Stimulated activated CD8-positive, alpha-beta memory T cell treated with anti-CD3 and anti-CD28 coated beads, Interleukin-2, amount 100 ng/mL, for 48 hours (primary cell): ENCODE measurements at regions not wholly inside any gene's neighbourhood (a gene's known extent, or its start where the extent isn't known, plus 50 kb on each side); places are given as distances from the start of the nearest gene placed in this dataset.

ENCODE experiments used
- DNase-seq, 2 donors: peaks; one replicate each; pipeline ENCODE4 v3.0.0-alpha.2; 2020; ENCODE audit warnings: low read depth in 2 of 2

GRCh38 chr7:156073366-156074052 lies 261.2 kb upstream of the SHH start:
- no peak for DNase-seq

- no peak for DNase-seq
Observed at GRCh38 chr7:156071612-156072011, 259.3 kb upstream of the SHH start.

GRCh38 chr7:156069891-156070290 lies 257.6 kb upstream of the SHH start:
- DNase-seq, result no peak

- DNase-seq, result no peak
Observed at GRCh38 chr7:156067156-156067555, 254.9 kb upstream of the SHH start.

- DNase-seq, result no peak
Observed at GRCh38 chr7:156065400-156065799, 253.1 kb upstream of the SHH start.

- DNase-seq, result no peak
Observed at GRCh38 chr7:156064971-156065386, 252.7 kb upstream of the SHH start.

- no peak for DNase-seq
Observed at GRCh38 chr7:156063241-156063810, 251.1 kb upstream of the SHH start.

GRCh38 chr7:156062286-156062685 lies 250.0 kb upstream of the SHH start:
- no peak for DNase-seq

- no peak for DNase-seq
Observed at GRCh38 chr7:156061689-156062255, 249.5 kb upstream of the SHH start.

- no peak for DNase-seq
Observed at GRCh38 chr7:156060925-156061324, 248.7 kb upstream of the SHH start.

GRCh38 chr7:156059369-156059768 lies 247.1 kb upstream of the SHH start:
- DNase-seq, result no peak

- DNase-seq, result no peak
Observed at GRCh38 chr7:156058248-156058647, 246.0 kb upstream of the SHH start.

GRCh38 chr7:156056534-156056933 lies 244.3 kb upstream of the SHH start:
- no peak for DNase-seq

GRCh38 chr7:156055206-156055822 lies 243.1 kb upstream of the SHH start:
- DNase-seq, result no peak

- no peak for DNase-seq
Observed at GRCh38 chr7:156051884-156052283, 239.6 kb upstream of the SHH start.

- DNase-seq, result no peak
Observed at GRCh38 chr7:156050636-156051569, 238.6 kb upstream of the SHH start.

- no peak for DNase-seq
Observed at GRCh38 chr7:156049366-156049765, 237.1 kb upstream of the SHH start.

GRCh38 chr7:156046031-156046560 lies 233.8 kb upstream of the SHH start:
- no peak for DNase-seq

- no peak for DNase-seq
Observed at GRCh38 chr7:156043416-156044178, 231.3 kb upstream of the SHH start.

GRCh38 chr7:156041398-156041797 lies 229.1 kb upstream of the SHH start:
- DNase-seq, result no peak
